GM12878 (cell line): ENCODE measurements at regions not wholly inside any gene's neighbourhood (a gene's known extent, or its start where the extent isn't known, plus 50 kb on each side); places are given as distances from the start of the nearest gene placed in this dataset.

Source experiments
- ATAC-seq: fragments of 200-7000 bp; cut with Tn5 transposase; 3 replicates; pipeline ENCODE4 v1.9.1; 2020; ENCODE audit warnings: mild to moderate bottlenecking, moderate library complexity
- BruUV-seq: library from RNA; stranded (reverse); fragments of 400-500 nt; replicated peaks from 2 replicates; lab custom pipeline; 2021; lab: Mats Ljungman, UMichigan
- CTCF ChIA-PET: fragments of 300-600 bp; sonication (Branson Sonifier 250); formaldehyde crosslinking; extraction: SDS; loops from one replicate; lab custom pipeline; 2021; ENCODE audit warnings: inconsistent platforms; lab: Yijun Ruan, JAX
- POLR2A ChIA-PET: fragments of 350-600 bp; formaldehyde crosslinking; extraction: SDS; loops from one replicate; lab custom pipeline; 2021; ENCODE audit warnings: inconsistent platforms; lab: Charles Lee
- RAD21 ChIA-PET: fragments of 300-600 bp; sonication (Branson Sonifier 250); formaldehyde crosslinking; loops from one replicate; lab custom pipeline; 2023; ENCODE audit warnings: antibody characterized with exemption; ENCODE audit not compliant: unreplicated experiment; lab: Charles Lee
- SMC1A ChIA-PET: fragments of 300-600 bp; sonication (Branson Sonifier 250); formaldehyde crosslinking; loops from one replicate; lab custom pipeline; 2023; ENCODE audit not compliant: unreplicated experiment, uncharacterized antibody; lab: Charles Lee
- DNase-seq: peaks from one replicate; pipeline ENCODE4 v3.0.0-alpha.2; 2011; ENCODE audit warnings: low read depth, low spot score
- FAIRE-seq: peaks from 3 replicates; lab custom pipeline; 2011; peaks lifted over from hg19 to GRCh38; lab: Jason Lieb, UNC
- H2AFZ ChIP-seq: 2 replicates; pipeline ENCODE4 v1.6.0; 2011; ENCODE audit warnings: low read depth, low read length, control low read depth; ENCODE audit not compliant: control insufficient read depth
- H3K27ac ChIP-seq: 2 replicates; pipeline ENCODE4 v1.5.1; 2011; ENCODE audit warnings: control low read depth; ENCODE audit not compliant: control insufficient read depth, insufficient read depth
- H3K27me3 ChIP-seq, 2 experiments: replicated peaks in 1 of 2; 2 replicates each; pipeline versions ENCODE4 v1.6.0 to v1.6.1; 2011; ENCODE audit warnings: low read length in 1 of 2; ENCODE audit not compliant: control insufficient read depth in 2 of 2, insufficient read depth in 2 of 2
- H3K36me3 ChIP-seq, 2 experiments: 2 replicates each; pipeline ENCODE4 v1.5.1; 2011; ENCODE audit warnings: low read length in 1 of 2; ENCODE audit not compliant: control insufficient read depth in 2 of 2, insufficient read depth in 2 of 2
- H3K4me1 ChIP-seq: 2 replicates; pipeline ENCODE4 v1.6.1; 2011; ENCODE audit warnings: mild to moderate bottlenecking, low read length, moderate library complexity, mixed read lengths; ENCODE audit not compliant: control insufficient read depth, insufficient read depth
- H3K4me2 ChIP-seq: 2 replicates; pipeline ENCODE4 v1.6.0; 2011; ENCODE audit warnings: control low read depth; ENCODE audit not compliant: control insufficient read depth, insufficient read depth
- H3K4me3 ChIP-seq: fragments of 200-600 bp; sonication (generic); 2 replicates; pipeline ENCODE4 v1.5.1; 2016
- H3K79me2 ChIP-seq: 2 replicates; pipeline ENCODE4 v1.6.0; 2011; ENCODE audit warnings: low read length; ENCODE audit not compliant: control insufficient read depth, insufficient read depth
- H3K9ac ChIP-seq: 2 replicates; pipeline ENCODE4 v1.8.0; 2011; ENCODE audit warnings: low read length, control low read depth, mixed read lengths; ENCODE audit not compliant: control insufficient read depth, insufficient read depth
- H3K9me3 ChIP-seq: replicated peaks from 3 replicates; pipeline ENCODE4 v1.5.1; 2011; ENCODE audit warnings: mild to moderate bottlenecking, low read length; ENCODE audit not compliant: control insufficient read depth, insufficient read depth
- H4K20me1 ChIP-seq: 2 replicates; pipeline ENCODE4 v1.6.0; 2011; ENCODE audit not compliant: control insufficient read depth, insufficient read depth
- EP300 ChIP-seq, 2 experiments: fragments of 150-350 bp in 1 of 2; IDR thresholded peaks; 2 replicates each; pipeline ENCODE4 v1.6.1; 2011 to 2012; ENCODE audit warnings: low read depth in 2 of 2, low read length in 2 of 2, borderline replicate concordance in 1 of 2, improper control_type of control experiment in 1 of 2, inconsistent platforms in 1 of 2; ENCODE audit not compliant: control insufficient read depth in 1 of 2
- RAD51 ChIP-seq: fragments of 450-650 bp; IDR thresholded peaks from 2 replicates; pipeline ENCODE4 v1.6.1; 2016; ENCODE audit warnings: moderate library complexity, mild to moderate bottlenecking, inconsistent platforms
- RELB ChIP-seq: fragments of 450-650 bp; IDR thresholded peaks from 2 replicates; pipeline ENCODE4 v1.6.1; 2017; ENCODE audit warnings: low read depth, mild to moderate bottlenecking, moderate library complexity
- TCF3 ChIP-seq: IDR thresholded peaks from 2 replicates; pipeline ENCODE4 v1.6.1; 2012; ENCODE audit warnings: low read depth, mild to moderate bottlenecking, low read length, borderline replicate concordance; ENCODE audit not compliant: insufficient read depth
- WGBS: methylation state at CpG from one replicate; pipeline ENCODE4 v1.1.6; 2016; ENCODE audit warnings: low lambda C conversion rate; ENCODE audit not compliant: insufficient replicate concordance, insufficient coverage; ENCODE audit errors: missing lambda C conversion rate; 5-methylcytosine and 5-hydroxymethylcytosine counted together
- in situ Hi-C: fragments of 300-500 bp; cut with MboI; formaldehyde crosslinking; loops from 9 replicates; pipeline ENCODE4 v1.14.3; 2018; ENCODE audit warnings: mixed read lengths
- intact Hi-C: fragments of 100-400 bp; cut with micrococcal nuclease; formaldehyde crosslinking; loops from one replicate; pipeline ENCODE4 v1.14.2; 2022; ENCODE audit not compliant: unreplicated experiment

- CTCF ChIA-PET = no interaction called here
- RAD21 ChIA-PET = interaction anchor here (1.2 to 1.6 kb wide), 3 partner anchors 12 to 183 kb away, joined by 3 to 5 read pairs (median 3); no protein-coding TSS in a partner anchor
- no peaks in the 10 kb centered on the region for H3K27me3 ChIP-seq
- no peak overlapping the region; the same call in 1 of the 2 replicates for H2AFZ ChIP-seq
- TF ChIP-seq RELB (peak; percentile 24; the same call in 1 of the 2 replicates), TCF3 (no peak), EP300 (IDR thresholded peaks at IDR 0.05; ENCODE audit: borderline replicate concordance in 1 of 2, control insufficient read depth in 1 of 2, low read depth in 2 of 2, low read length in 2 of 2) (0 out of 4 replicates have a peak, but pooled peaks of 1 of the 2 experiments have one; percentile 8), RAD51 (peak; percentile 37; the same call in 1 of the 2 replicates)
- ATAC-seq = peak; percentile 43
- no peak overlapping the region for H3K9ac ChIP-seq
- H3K27ac ChIP-seq = no peak overlapping the region
- WGBS = 54% methylated on average over 1 of the region's 1 CpG
- POLR2A ChIA-PET = no interaction called here
- intact Hi-C loops = no loop called here
- FAIRE-seq = no peak
- SMC1A ChIA-PET = interaction anchor here (0.9 to 2.3 kb wide), 6 partner anchors 9 to 283 kb away, joined by 3 to 9 read pairs (median 4); no protein-coding TSS in a partner anchor
- H3K4me1 ChIP-seq = no peaks in the 10 kb centered on the region
- no peak overlapping the region for H3K4me2 ChIP-seq
- no peaks in the 10 kb centered on the region for H4K20me1 ChIP-seq
- H3K36me3 ChIP-seq = no peaks in the 10 kb centered on the region
- no peak for DNase-seq
- H3K9me3 ChIP-seq = no peaks in the 10 kb centered on the region
- H3K4me3 ChIP-seq = no peak overlapping the region
- no peaks in the 10 kb centered on the region for H3K79me2 ChIP-seq
- in situ Hi-C loops = no loop called here
- no TSS peak for BruUV-seq
Measured at GRCh38 chr3:106119614-106120082, 250.8 kb upstream of the CBLB start.
